OCI-LY7 (cell line): ENCODE measurements at regions not wholly inside any gene's neighbourhood (a gene's known extent, or its start where the extent isn't known, plus 50 kb on each side); places are given as distances from the start of the nearest gene placed in this dataset.

Experiments
- EZH2phosphoT487 ChIP-seq: fragments of 200-600 bp; sonication (generic); IDR thresholded peaks from 2 replicates; pipeline ENCODE4 v1.6.1; 2018; ENCODE audit warnings: low read depth, borderline replicate concordance, mild to moderate bottlenecking, mixed run types, antibody characterized with exemption, low read length, moderate library complexity, mixed read lengths
- TF ChIP-seq, protein P1 (sequence below): fragments of 200-600 bp; sonication (generic); conservative IDR thresholded peaks from 2 replicates; pipeline ENCODE4 v1.5.1; 2014; ENCODE audit warnings: mild to moderate bottlenecking, antibody characterized with exemption, low read length, moderate library complexity, mixed read lengths

DNA sequence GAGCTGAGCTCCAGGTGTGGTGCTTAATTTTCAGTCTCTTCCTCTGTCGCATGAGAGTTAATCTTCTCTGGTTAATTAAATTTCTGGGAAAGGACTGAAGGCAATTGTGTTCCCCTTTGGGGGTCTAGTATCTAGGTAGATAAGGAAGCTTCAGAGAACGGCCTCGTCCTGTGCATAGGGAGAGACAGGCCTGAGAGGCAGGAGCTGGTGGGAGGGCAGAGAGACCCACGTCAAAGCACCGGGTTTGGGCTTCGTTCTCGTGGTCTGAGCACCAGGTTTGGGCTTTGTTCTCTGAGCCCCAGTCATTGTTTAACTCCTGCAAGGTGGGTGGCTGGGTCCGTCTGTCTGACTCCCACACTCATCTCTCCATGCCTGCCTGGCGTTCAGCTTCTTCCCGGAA, 160.8 kb upstream of the PITRM1 start:
- TF ChIP-seq, protein P1, sequence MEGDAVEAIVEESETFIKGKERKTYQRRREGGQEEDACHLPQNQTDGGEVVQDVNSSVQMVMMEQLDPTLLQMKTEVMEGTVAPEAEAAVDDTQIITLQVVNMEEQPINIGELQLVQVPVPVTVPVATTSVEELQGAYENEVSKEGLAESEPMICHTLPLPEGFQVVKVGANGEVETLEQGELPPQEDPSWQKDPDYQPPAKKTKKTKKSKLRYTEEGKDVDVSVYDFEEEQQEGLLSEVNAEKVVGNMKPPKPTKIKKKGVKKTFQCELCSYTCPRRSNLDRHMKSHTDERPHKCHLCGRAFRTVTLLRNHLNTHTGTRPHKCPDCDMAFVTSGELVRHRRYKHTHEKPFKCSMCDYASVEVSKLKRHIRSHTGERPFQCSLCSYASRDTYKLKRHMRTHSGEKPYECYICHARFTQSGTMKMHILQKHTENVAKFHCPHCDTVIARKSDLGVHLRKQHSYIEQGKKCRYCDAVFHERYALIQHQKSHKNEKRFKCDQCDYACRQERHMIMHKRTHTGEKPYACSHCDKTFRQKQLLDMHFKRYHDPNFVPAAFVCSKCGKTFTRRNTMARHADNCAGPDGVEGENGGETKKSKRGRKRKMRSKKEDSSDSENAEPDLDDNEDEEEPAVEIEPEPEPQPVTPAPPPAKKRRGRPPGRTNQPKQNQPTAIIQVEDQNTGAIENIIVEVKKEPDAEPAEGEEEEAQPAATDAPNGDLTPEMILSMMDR = no peak
- no peak for TF ChIP-seq EZH2phosphoT487
